ENCODE measurements at regions not wholly inside any gene's neighbourhood (a gene's known extent, or its start where the extent isn't known, plus 50 kb on each side); places are given as distances from the start of the nearest gene placed in this dataset.

- no peak for TF ChIP-seq EZH2 (IDR thresholded peaks at IDR 0.05; ENCODE audit: insufficient read depth, poor library complexity, severe bottlenecking)
- TF ChIP-seq EZH2phosphoT487 (IDR thresholded peaks at IDR 0.05; ENCODE audit: insufficient read depth, low read depth) = no peak
Measured at GRCh38 chr4:138870737-138871554, 144.6 kb upstream of the NOCT start.

Measured in GM23248 (cell line).